Heart left ventricle (tissue), 16 donors: ENCODE measurements at regions not wholly inside any gene's neighbourhood (a gene's known extent, or its start where the extent isn't known, plus 50 kb on each side); places are given as distances from the start of the nearest gene placed in this dataset.

Source experiments
- ATAC-seq, 4 donors: fragments of 200-7000 bp; cut with Tn5 transposase; one replicate each; pipeline ENCODE4 v1.9.1; 2020 to 2022; ENCODE audit warnings: moderate library complexity in 4 of 4, mild to moderate bottlenecking in 3 of 4, moderate number of reproducible peaks in 1 of 4
- DNase-seq, 5 donors: peaks; one replicate each; pipeline ENCODE4 v3.0.0-alpha.2; 2020
- H3K27ac ChIP-seq, 12 donors: fragments of 200-600 bp; sonication (generic) in 4 of 12; one replicate each; pipeline versions ENCODE4 v1.5.0 to v1.8.0; 2016 to 2022; ENCODE audit warnings: mild to moderate bottlenecking in 2 of 12
- H3K27me3 ChIP-seq, 9 donors: fragments of 200-600 bp; sonication (generic) in 2 of 9; one replicate each; pipeline versions ENCODE4 v1.5.1 to v1.8.0; 2016 to 2022; ENCODE audit warnings: mild to moderate bottlenecking in 3 of 9
- H3K36me3 ChIP-seq, 9 donors: fragments of 200-600 bp; sonication (generic) in 2 of 9; one replicate each; pipeline versions ENCODE4 v1.5.0 to v1.8.0; 2018 to 2022; ENCODE audit warnings: mild to moderate bottlenecking in 2 of 9
- H3K4me1 ChIP-seq, 12 donors: fragments of 200-600 bp; sonication (generic) in 4 of 12; one replicate each; pipeline versions ENCODE4 v1.5.0 to v1.8.0; 2016 to 2022; ENCODE audit warnings: mild to moderate bottlenecking in 3 of 12
- H3K4me3 ChIP-seq, 12 donors: fragments of 200-600 bp; sonication (generic) in 4 of 12; one replicate each; pipeline versions ENCODE4 v1.5.0 to v1.8.0; 2017 to 2022; ENCODE audit warnings: mild to moderate bottlenecking in 9 of 12, moderate library complexity in 4 of 12
- H3K9me3 ChIP-seq, 12 donors: fragments of 200-600 bp; sonication (generic) in 4 of 12; one replicate each; pipeline versions ENCODE4 v1.5.0 to v1.8.0; 2016 to 2022; ENCODE audit warnings: mild to moderate bottlenecking in 1 of 12
- POLR2A ChIP-seq, 2 donors: fragments of 450-650 bp; IDR thresholded peaks; one replicate each; pipeline ENCODE4 v1.6.1; 2017; ENCODE audit warnings: antibody characterized with exemption in 2 of 2, mild to moderate bottlenecking in 2 of 2, moderate library complexity in 2 of 2
- WGBS, 4 donors: extraction: QIAGEN DNeasy Blood & Tissue Kit in 2 of 4; methylation state at CpG; one replicate each; pipeline versions ENCODE4 v1.1.5 to v1.1.7; 2013 to 2018; 5-methylcytosine and 5-hydroxymethylcytosine counted together
- intact Hi-C, 10 donors: fragments of 100-400 bp; cut with DNase I; formaldehyde crosslinking; loops; one replicate each; pipeline versions ENCODE4 v1.11.1 to v1.14.2; 2022
- TF ChIP-seq, protein P1 (sequence below), 12 donors: fragments of 200-600 bp; sonication (generic) in 4 of 12; IDR thresholded peaks; one replicate each; pipeline versions ENCODE4 v1.5.0 to v1.8.0; 2018 to 2022; ENCODE audit warnings: antibody characterized with exemption in 12 of 12, mild to moderate bottlenecking in 5 of 12
- donor health status: ischemic (EF 13 %, LVEDD 7.1; RV severe dilation, severe dysfunction).
- donor health status: healthy with polysubstance abuse.
- donor health status: DM: no; HTN: yes; CAD: no.
- donor health status: DM: no; HTN: no; CAD: no.
- donor health status: ischemic (EF 25% LVEDD 6.9; RV normal size, moderate dysfunction).
- donor health status: ischemic (EF 25% LVEDD 5.7; RV mildly dilated, moderate dysfunction).
- donor health status: healthy.
- donor health status: DM: yes; HTN: yes; CAD: no.
- donor health status: ischemic (EF 35%, LVEDD 5.7; RV mildly dilated, moderate dysfunction).
- donor health status: nonischemic (EF 11% LVEDD 7.7; RV severe dilation, severe dysfunction).
- donor health status: DM: yes; HTN: yes; CAD: no.
- donor health status: PGD.
- donor health status: ischemic (EF 29% LVEDD 5.4; RV normal size, mild dysfunction).
- donor health status: nonischemic (EF 23%, LVEDD 6.1; RV moderate dilation, normal function).

DNA sequence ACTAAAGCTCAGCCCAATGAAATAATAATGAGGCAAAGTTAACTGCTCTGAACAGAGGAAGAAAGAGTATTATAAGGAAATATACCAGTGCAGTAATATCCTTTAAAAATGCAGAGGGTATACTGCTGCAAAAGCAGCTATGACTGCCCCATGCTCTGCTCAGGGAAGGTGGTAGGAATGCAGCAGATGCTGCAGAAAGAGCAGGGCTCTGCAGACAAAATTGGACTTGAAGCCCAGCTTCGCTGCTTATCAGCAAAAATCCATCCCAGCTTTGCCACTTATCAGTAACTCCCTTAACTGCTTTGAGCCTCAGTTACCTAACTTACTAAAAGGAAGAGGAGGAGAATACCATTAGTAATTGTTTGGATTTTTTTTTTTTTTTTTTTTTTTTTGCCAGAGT, 533.8 kb upstream of the CDH5 start:
- DNase-seq (no peak), ATAC-seq (no peak)
- Histone ChIP-seq H3K27me3 (no peaks in the 10 kb centered on the region), H3K4me1 (no peaks in the 10 kb centered on the region), H3K36me3 (no peaks in the 10 kb centered on the region), H3K27ac (no peak overlapping the region), H3K4me3 (no peak overlapping the region), H3K9me3 (no peaks in the 10 kb centered on the region)
- intact Hi-C loops, result no loop called here
- TF ChIP-seq, protein P1, sequence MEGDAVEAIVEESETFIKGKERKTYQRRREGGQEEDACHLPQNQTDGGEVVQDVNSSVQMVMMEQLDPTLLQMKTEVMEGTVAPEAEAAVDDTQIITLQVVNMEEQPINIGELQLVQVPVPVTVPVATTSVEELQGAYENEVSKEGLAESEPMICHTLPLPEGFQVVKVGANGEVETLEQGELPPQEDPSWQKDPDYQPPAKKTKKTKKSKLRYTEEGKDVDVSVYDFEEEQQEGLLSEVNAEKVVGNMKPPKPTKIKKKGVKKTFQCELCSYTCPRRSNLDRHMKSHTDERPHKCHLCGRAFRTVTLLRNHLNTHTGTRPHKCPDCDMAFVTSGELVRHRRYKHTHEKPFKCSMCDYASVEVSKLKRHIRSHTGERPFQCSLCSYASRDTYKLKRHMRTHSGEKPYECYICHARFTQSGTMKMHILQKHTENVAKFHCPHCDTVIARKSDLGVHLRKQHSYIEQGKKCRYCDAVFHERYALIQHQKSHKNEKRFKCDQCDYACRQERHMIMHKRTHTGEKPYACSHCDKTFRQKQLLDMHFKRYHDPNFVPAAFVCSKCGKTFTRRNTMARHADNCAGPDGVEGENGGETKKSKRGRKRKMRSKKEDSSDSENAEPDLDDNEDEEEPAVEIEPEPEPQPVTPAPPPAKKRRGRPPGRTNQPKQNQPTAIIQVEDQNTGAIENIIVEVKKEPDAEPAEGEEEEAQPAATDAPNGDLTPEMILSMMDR (IDR thresholded peaks at IDR 0.05), result no peak
- TF ChIP-seq POLR2A (IDR thresholded peaks at IDR 0.05), result no peak
- WGBS, 4 donors, result 70 to 88% (median 82%) methylated on average over 1 of the region's 1 CpG

DNA sequence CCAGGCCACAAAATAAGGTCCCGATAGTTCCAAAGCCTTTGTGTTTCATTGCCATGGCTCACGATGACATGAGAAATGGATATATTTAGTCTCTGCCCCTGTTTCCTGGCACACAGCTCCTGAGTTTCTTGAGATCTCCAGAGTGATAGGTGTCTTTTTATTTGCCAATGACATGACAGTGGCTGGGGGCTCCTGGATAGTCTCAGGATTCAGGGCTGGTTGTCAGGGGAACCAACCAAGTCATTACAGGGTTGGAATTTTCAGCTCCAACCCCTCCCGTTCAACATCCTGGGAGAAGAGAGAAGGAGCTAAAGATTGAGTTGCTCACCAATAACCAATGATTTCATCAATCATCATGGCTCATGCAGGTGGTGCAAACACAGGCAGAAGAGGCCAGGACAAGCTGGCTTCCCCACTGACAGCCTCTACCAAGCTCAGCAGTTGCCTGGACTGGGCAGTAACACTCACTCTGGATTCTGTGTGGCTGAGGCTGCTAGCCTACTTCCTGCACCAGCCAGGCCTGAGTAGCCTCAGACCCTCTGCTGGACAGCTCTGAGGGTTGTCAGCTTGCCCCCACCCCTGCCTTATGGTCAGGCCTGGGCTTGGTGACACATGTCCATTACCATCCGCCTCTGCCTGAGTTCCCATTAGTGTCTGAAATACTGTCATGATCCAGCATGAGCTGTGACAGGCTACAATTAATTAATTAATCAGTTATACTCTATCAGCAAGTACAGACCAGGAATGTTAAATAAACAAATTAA, 534.4 kb upstream of the CDH5 start:
- H3K4me3 ChIP-seq, result no peak overlapping the region
- intact Hi-C loops, result no loop called here
- 77 to 95% (median 90%) methylated on average over 4 of the region's 4 CpGs for WGBS, 4 donors
- ATAC-seq (no peak), DNase-seq (no peak)
- no peaks in the 10 kb centered on the region for H3K36me3 ChIP-seq
- H3K9me3 ChIP-seq, result no peaks in the 10 kb centered on the region
- no peak for TF ChIP-seq POLR2A (IDR thresholded peaks at IDR 0.05)
- TF ChIP-seq, protein P1 (IDR thresholded peaks at IDR 0.05), result no peak
- H3K27me3 ChIP-seq, result no peaks in the 10 kb centered on the region
- no peak overlapping the region for H3K27ac ChIP-seq
- no peaks in the 10 kb centered on the region for H3K4me1 ChIP-seq

DNA sequence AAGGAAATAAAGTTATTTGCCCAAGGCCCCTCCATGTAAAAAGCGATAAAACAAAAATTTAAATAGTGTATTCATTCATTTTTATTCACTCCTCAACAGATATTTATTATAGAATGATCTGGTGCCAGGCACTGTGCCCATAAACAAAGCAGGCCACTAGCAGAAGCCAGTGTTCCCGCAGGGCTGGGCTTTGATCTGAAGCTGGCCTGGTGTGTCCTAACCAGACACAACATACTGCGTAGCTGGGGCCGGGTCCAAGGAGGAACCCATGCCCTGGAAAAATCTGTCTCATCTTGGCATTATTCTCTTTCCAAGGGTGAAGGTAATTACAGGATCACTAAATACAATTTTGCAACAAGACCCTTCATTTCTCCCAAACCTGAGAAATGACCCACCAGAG, 537.4 kb upstream of the CDH5 start:
- WGBS, 4 donors, result 62 to 86% (median 77%) methylated on average over 4 of the region's 4 CpGs
- no peak overlapping the region for H3K4me3 ChIP-seq
- TF ChIP-seq, protein P1 (IDR thresholded peaks at IDR 0.05), result no peak
- TF ChIP-seq POLR2A (IDR thresholded peaks at IDR 0.05), result no peak
- intact Hi-C loops, result no loop called here
- no peak for ATAC-seq
- no peak overlapping the region for H3K27ac ChIP-seq
- H3K4me1 ChIP-seq, result no peaks in the 10 kb centered on the region
- no peak for DNase-seq
- H3K36me3 ChIP-seq, result no peaks in the 10 kb centered on the region
- no peaks in the 10 kb centered on the region for H3K27me3 ChIP-seq
- no peaks in the 10 kb centered on the region for H3K9me3 ChIP-seq

DNA sequence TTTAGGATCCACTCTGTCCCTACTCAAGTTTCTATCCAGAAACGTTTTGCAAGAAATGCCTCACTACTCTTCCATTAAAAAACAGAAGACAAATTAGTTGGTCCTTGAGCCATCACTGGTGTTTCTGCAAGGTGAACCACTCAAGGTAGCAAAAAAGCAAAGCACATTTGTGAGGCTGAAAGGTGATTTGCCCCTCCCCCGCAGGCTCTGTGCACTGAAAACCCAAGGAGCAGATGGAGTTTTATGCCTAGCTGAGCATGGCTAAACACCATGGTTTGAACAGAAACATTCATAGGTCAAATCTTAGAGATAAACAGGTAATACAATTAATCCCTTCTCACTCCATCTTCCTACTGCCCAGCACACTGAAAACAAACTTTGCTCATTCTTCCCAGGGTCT, 538.2 kb upstream of the CDH5 start:
- TF ChIP-seq, protein P1 (IDR thresholded peaks at IDR 0.05), result no peak
- no peak for TF ChIP-seq POLR2A (IDR thresholded peaks at IDR 0.05)
- no peaks in the 10 kb centered on the region for H3K4me1 ChIP-seq
- no peak for DNase-seq
- H3K27me3 ChIP-seq, result no peaks in the 10 kb centered on the region
- intact Hi-C loops, result no loop called here
- no peak overlapping the region for H3K27ac ChIP-seq
- no peaks in the 10 kb centered on the region for H3K36me3 ChIP-seq
- WGBS, 4 donors, result 40 to 74% (median 56%) methylated on average over 2 of the region's 2 CpGs
- H3K4me3 ChIP-seq, result no peak overlapping the region
- no peaks in the 10 kb centered on the region for H3K9me3 ChIP-seq
- no peak for ATAC-seq
